Neural progenitor cell (in vitro differentiated cells): ENCODE measurements at regions not wholly inside any gene's neighbourhood (a gene's known extent, or its start where the extent isn't known, plus 50 kb on each side); places are given as distances from the start of the nearest gene placed in this dataset.

Experiments used
- CTCF ChIP-seq: fragments of 200-600 bp; sonication (generic); IDR thresholded peaks from 2 replicates; pipeline ENCODE4 v1.5.1; 2017; ENCODE audit warnings: antibody characterized with exemption, mild to moderate bottlenecking
- EZH2 ChIP-seq: fragments of 200-600 bp; sonication (generic); IDR thresholded peaks from 2 replicates; pipeline ENCODE4 v1.6.1; 2017; ENCODE audit warnings: antibody characterized with exemption, mild to moderate bottlenecking, moderate library complexity
- EZH2phosphoT487 ChIP-seq: fragments of 200-600 bp; sonication (generic); IDR thresholded peaks from 2 replicates; pipeline ENCODE4 v1.6.1; 2017; ENCODE audit warnings: antibody characterized with exemption

GRCh38 chr15:31606194-31606669, 279.6 kb downstream of the KLF13 start:
- TF ChIP-seq CTCF (no peak), EZH2 (no peak), EZH2phosphoT487 (no peak)
